ENCODE measurements at regions not wholly inside any gene's neighbourhood (a gene's known extent, or its start where the extent isn't known, plus 50 kb on each side); places are given as distances from the start of the nearest gene placed in this dataset.

DNA sequence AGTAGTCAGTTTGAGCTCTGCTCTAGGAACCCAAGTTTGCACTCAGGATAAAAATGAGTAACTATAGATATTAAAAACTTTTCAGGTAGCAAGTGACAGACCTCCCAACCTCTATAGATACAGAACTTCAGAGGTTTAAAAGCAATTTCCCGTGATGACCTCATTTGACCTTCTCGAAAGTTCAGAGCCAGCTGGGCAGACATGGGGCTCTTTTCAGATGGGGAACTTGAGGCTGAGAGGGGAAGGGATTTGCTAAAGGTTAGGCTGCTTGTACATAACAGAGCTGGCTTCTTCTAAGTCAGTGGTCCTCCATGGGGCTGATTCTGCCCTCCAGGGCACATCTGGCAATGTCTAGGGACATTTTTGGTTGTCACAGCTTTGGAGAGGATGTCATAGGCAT, 58.8 kb upstream of the ZNF831 start:
- TF ChIP-seq POLR2A (IDR thresholded peaks at IDR 0.05): no peak
- TF ChIP-seq, protein P1, sequence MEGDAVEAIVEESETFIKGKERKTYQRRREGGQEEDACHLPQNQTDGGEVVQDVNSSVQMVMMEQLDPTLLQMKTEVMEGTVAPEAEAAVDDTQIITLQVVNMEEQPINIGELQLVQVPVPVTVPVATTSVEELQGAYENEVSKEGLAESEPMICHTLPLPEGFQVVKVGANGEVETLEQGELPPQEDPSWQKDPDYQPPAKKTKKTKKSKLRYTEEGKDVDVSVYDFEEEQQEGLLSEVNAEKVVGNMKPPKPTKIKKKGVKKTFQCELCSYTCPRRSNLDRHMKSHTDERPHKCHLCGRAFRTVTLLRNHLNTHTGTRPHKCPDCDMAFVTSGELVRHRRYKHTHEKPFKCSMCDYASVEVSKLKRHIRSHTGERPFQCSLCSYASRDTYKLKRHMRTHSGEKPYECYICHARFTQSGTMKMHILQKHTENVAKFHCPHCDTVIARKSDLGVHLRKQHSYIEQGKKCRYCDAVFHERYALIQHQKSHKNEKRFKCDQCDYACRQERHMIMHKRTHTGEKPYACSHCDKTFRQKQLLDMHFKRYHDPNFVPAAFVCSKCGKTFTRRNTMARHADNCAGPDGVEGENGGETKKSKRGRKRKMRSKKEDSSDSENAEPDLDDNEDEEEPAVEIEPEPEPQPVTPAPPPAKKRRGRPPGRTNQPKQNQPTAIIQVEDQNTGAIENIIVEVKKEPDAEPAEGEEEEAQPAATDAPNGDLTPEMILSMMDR (IDR thresholded peaks at IDR 0.05 in 4 of 5, conservative IDR thresholded peaks at IDR 0.05 in 1 of 5): no peak
